ENCODE measurements at regions not wholly inside any gene's neighbourhood (a gene's known extent, or its start where the extent isn't known, plus 50 kb on each side); places are given as distances from the start of the nearest gene placed in this dataset.
"Not testable (repeated sequence)": the region's sequence is repeated elsewhere in the genome, so short reads cannot be mapped to it uniquely, and the experiment has no call there.

- no peak for DNase-seq
Measured at GRCh38 chr3:65030847-65031463, 343.2 kb upstream of the ADAMTS9 start.

GRCh38 chr3:65030014-65030627 lies 342.3 kb upstream of the ADAMTS9 start:
- no peak for DNase-seq

GRCh38 chr3:65029130-65029529 lies 341.3 kb upstream of the ADAMTS9 start:
- DNase-seq: no peak

- DNase-seq: no peak
Measured at GRCh38 chr3:65028024-65028423, 340.2 kb upstream of the ADAMTS9 start.

- no peak for DNase-seq
Measured at GRCh38 chr3:65027335-65027734, 339.5 kb upstream of the ADAMTS9 start.

- no peak for DNase-seq
Measured at GRCh38 chr3:65026151-65026550, 338.4 kb upstream of the ADAMTS9 start.

GRCh38 chr3:65024148-65024547 lies 336.3 kb upstream of the ADAMTS9 start:
- no peak for DNase-seq

- no peak for DNase-seq
Measured at GRCh38 chr3:65020281-65021160, 332.7 kb upstream of the ADAMTS9 start.

- DNase-seq: no peak
Measured at GRCh38 chr3:65019443-65020055, 331.7 kb upstream of the ADAMTS9 start.

GRCh38 chr3:65018801-65019200 lies 331.0 kb upstream of the ADAMTS9 start:
- DNase-seq: no peak

- no peak for DNase-seq
Measured at GRCh38 chr3:65017359-65017758, 329.6 kb upstream of the ADAMTS9 start.

GRCh38 chr3:65015711-65016110 lies 327.9 kb upstream of the ADAMTS9 start:
- DNase-seq: no peak

- DNase-seq: no peak
Measured at GRCh38 chr3:65013053-65013452, 325.3 kb upstream of the ADAMTS9 start.

- no peak for DNase-seq
Measured at GRCh38 chr3:65006300-65006739, 318.5 kb upstream of the ADAMTS9 start.

- no peak for DNase-seq
Measured at GRCh38 chr3:65005486-65005885, 317.7 kb upstream of the ADAMTS9 start.

- DNase-seq: no peak
Measured at GRCh38 chr3:65004795-65005295, 317.0 kb upstream of the ADAMTS9 start.

GRCh38 chr3:65004306-65004705 lies 316.5 kb upstream of the ADAMTS9 start:
- no peak for DNase-seq

GRCh38 chr3:65001119-65001518 lies 313.3 kb upstream of the ADAMTS9 start:
- not testable (repeated sequence) for DNase-seq

GRCh38 chr3:64998317-64998716 lies 310.5 kb upstream of the ADAMTS9 start:
- DNase-seq: no peak

GRCh38 chr3:64995857-64996551 lies 308.2 kb upstream of the ADAMTS9 start:
- no peak for DNase-seq

- no peak for DNase-seq
Measured at GRCh38 chr3:64993781-64994180, 306.0 kb upstream of the ADAMTS9 start.

GRCh38 chr3:64992530-64993285 lies 304.9 kb upstream of the ADAMTS9 start:
- no peak for DNase-seq
